Adrenal gland (tissue), 9 donors: ENCODE measurements at regions not wholly inside any gene's neighbourhood (a gene's known extent, or its start where the extent isn't known, plus 50 kb on each side); places are given as distances from the start of the nearest gene placed in this dataset.
A peak's percentile ranks its signal among the peaks of the same experiment; 100 is the strongest.

Experiments used
- DNase-seq, 7 donors: peaks; one replicate each; pipeline ENCODE4 v3.0.0-alpha.2; 2019 to 2020
- H3K27ac ChIP-seq, 5 donors: fragments of 200-600 bp; sonication (generic) in 4 of 5; 1 replicate in 3 of 5; 2 replicates in 2 of 5; pipeline versions ENCODE4 v1.5.1 to v1.8.0; 2016 to 2020; ENCODE audit warnings: mild to moderate bottlenecking in 1 of 5
- H3K27me3 ChIP-seq: fragments of 200-600 bp; 2 replicates; pipeline ENCODE4 v1.8.0; 2021
- H3K36me3 ChIP-seq, 2 donors: fragments of 200-600 bp; replicated peaks in 1 of 2; 1 replicate in 1 of 2; 2 replicates in 1 of 2; pipeline versions ENCODE4 v1.5.1 to v1.8.0; 2018 to 2022
- H3K4me1 ChIP-seq, 2 donors: fragments of 200-600 bp; replicated peaks in 1 of 2; 1 replicate in 1 of 2; 2 replicates in 1 of 2; pipeline versions ENCODE4 v1.5.1 to v1.8.0; 2018 to 2021
- H3K4me3 ChIP-seq, 4 donors: fragments of 200-600 bp; sonication (generic) in 3 of 4; one replicate each; pipeline ENCODE4 v1.5.1; 2016 to 2018
- H3K9me3 ChIP-seq, 3 donors: fragments of 200-600 bp; sonication (generic) in 1 of 3; replicated peaks in 1 of 3; 1 replicate in 2 of 3; 2 replicates in 1 of 3; pipeline versions ENCODE4 v1.5.1 to v1.8.0; 2016 to 2021
- POLR2A ChIP-seq, 2 donors: fragments of 450-650 bp; IDR thresholded peaks; one replicate each; pipeline ENCODE4 v1.6.1; 2017; ENCODE audit warnings: antibody characterized with exemption in 2 of 2, mild to moderate bottlenecking in 2 of 2, moderate library complexity in 1 of 2
- WGBS, 4 donors: extraction: QIAGEN DNeasy Blood & Tissue Kit in 2 of 4; methylation state at CpG; one replicate each; pipeline versions ENCODE4 v1.1.5 to v1.1.7; 2013 to 2017; 5-methylcytosine and 5-hydroxymethylcytosine counted together
- intact Hi-C, 2 donors: fragments of 100-400 bp; cut with DNase I; formaldehyde crosslinking; loops; one replicate each; pipeline versions ENCODE4 v1.14.1 to v1.15.0; 2022 to 2023
- TF ChIP-seq, protein P1 (sequence below), 6 experiments: fragments of 450-650 bp in 4 of 6; fragments of 200-600 bp in 2 of 6; sonication (generic) in 1 of 6; IDR thresholded peaks; 1 replicate in 5 of 6; 2 replicates in 1 of 6; pipeline versions ENCODE4 v1.5.1 to v1.8.0; 2016 to 2021; ENCODE audit warnings: antibody characterized with exemption in 6 of 6, mild to moderate bottlenecking in 2 of 6, moderate library complexity in 1 of 6
- donor health status: healthy with polysubstance abuse.
- donor health status: Bipolar disorder and iron deficiency.
- donor health status: DM: yes; HTN: yes; CAD: no.
- donor health status: DM: no; HTN: no; CAD: no.
- donor health status: DM: no; HTN: no; CAD: no.

DNA sequence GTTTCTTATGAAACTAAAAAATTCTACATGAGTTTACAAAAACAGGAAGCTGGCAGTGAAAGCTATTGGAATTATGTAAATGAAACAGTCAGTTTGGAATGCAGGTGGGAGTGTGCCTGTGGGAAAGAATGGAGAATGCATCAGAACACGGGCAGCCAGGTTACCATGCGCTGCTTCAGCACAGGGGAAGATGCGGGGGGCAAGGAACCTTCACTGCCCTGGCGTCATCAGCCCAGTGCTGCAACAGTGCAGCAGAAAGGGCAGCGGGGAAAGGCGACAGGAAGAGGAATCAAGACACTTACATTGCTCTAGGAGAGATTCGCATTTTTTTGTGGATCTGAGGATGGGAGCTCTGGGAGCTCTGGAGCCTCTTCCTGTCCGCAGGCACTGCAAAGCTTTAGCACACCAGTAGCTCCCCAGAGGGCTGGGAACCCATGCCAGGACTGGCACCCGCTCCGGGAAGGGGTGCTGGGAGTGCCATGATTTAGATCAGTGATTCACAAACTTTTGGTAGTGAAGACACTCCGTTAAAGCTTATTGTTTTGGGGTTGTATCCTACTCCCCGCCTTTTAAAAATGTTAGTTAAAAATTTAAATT, 64.1 kb upstream of the WDR26 start:
- DNase-seq = peak in 2 of 7 donors; percentile 13 to 57
- H3K4me1 ChIP-seq = peaks cover 17 to 38% of the 10 kb centered on the region in 2 donors

DNA sequence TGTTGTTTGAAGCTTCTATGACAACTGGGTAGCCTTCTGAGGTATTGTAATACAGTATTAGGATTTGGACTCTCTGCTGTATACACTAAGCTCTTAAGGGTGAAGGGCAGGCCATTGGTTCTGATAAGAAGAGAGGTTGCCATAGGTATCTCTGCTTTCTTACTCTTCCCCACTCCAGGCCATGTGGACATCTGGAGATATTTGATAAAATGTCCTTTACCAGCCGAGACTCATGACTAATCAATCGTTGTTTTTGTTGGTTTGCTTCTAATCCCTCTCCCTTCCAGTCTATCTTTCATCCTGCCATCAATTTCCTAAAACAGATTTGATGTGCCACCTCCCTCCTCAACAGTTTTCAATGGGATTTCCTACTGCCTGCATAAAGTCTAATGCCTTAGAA, 64.6 kb upstream of the WDR26 start:
- Histone ChIP-seq H3K27ac (peak overlapping the region in 4 of 5 donors; percentile 43 to 79 (median 70)), H3K9me3 (no peaks in the 10 kb centered on the region), H3K27me3 (no peaks in the 10 kb centered on the region), H3K36me3 (no peaks in the 10 kb centered on the region), H3K4me1 (peaks cover 21 to 43% of the 10 kb centered on the region in 2 donors), H3K4me3 (no peak overlapping the region)
- intact Hi-C loops = no loop called here
- WGBS, 4 donors = 49 to 65% (median 60%) methylated on average over 2 of the region's 2 CpGs
- no peak for DNase-seq
- TF ChIP-seq POLR2A (IDR thresholded peaks at IDR 0.05) = no peak
- TF ChIP-seq, protein P1, sequence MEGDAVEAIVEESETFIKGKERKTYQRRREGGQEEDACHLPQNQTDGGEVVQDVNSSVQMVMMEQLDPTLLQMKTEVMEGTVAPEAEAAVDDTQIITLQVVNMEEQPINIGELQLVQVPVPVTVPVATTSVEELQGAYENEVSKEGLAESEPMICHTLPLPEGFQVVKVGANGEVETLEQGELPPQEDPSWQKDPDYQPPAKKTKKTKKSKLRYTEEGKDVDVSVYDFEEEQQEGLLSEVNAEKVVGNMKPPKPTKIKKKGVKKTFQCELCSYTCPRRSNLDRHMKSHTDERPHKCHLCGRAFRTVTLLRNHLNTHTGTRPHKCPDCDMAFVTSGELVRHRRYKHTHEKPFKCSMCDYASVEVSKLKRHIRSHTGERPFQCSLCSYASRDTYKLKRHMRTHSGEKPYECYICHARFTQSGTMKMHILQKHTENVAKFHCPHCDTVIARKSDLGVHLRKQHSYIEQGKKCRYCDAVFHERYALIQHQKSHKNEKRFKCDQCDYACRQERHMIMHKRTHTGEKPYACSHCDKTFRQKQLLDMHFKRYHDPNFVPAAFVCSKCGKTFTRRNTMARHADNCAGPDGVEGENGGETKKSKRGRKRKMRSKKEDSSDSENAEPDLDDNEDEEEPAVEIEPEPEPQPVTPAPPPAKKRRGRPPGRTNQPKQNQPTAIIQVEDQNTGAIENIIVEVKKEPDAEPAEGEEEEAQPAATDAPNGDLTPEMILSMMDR (IDR thresholded peaks at IDR 0.05) = no peak

More for the DNA sequence above, 64.1 kb upstream of the WDR26 start:
- intact Hi-C loops = no loop called here
- peak overlapping the region; percentile 43 to 79 (median 62) for H3K27ac ChIP-seq
- no peaks in the 10 kb centered on the region for H3K27me3 ChIP-seq
- WGBS, 4 donors = 69 to 80% (median 72%) methylated on average over 12 of the region's 12 CpGs
- H3K36me3 ChIP-seq = no peaks in the 10 kb centered on the region
- no peak overlapping the region for H3K4me3 ChIP-seq
- no peaks in the 10 kb centered on the region for H3K9me3 ChIP-seq
- TF ChIP-seq POLR2A (IDR thresholded peaks at IDR 0.05) = no peak
- TF ChIP-seq, protein P1 (IDR thresholded peaks at IDR 0.05) = no peak

- intact Hi-C loops = no loop called here
- no peak overlapping the region for H3K4me3 ChIP-seq
- DNase-seq = no peak
- H3K27me3 ChIP-seq = no peaks in the 10 kb centered on the region
- H3K4me1 ChIP-seq = peaks cover 21 to 43% of the 10 kb centered on the region in 2 donors
- no peak for TF ChIP-seq POLR2A (IDR thresholded peaks at IDR 0.05)
- TF ChIP-seq, protein P1 (IDR thresholded peaks at IDR 0.05) = no peak
- no peaks in the 10 kb centered on the region for H3K36me3 ChIP-seq
- H3K9me3 ChIP-seq = no peaks in the 10 kb centered on the region
- WGBS, 4 donors = 80 to 92% (median 83%) methylated on average over 3 to 4 of the region's 4 CpGs
- no peak overlapping the region for H3K27ac ChIP-seq
Observed at GRCh38 chr1:224500796-224501195, 66.2 kb upstream of the WDR26 start.

GRCh38 chr1:224501836-224502235, 67.2 kb upstream of the WDR26 start:
- no peak overlapping the region for H3K4me3 ChIP-seq
- intact Hi-C loops = no loop called here
- H3K27ac ChIP-seq = peak overlapping the region in 1 of 5 donors; percentile 69
- H3K27me3 ChIP-seq = no peaks in the 10 kb centered on the region
- DNase-seq = no peak
- 91 to 98% (median 95%) methylated on average over 4 of the region's 4 CpGs for WGBS, 4 donors
- TF ChIP-seq POLR2A (IDR thresholded peaks at IDR 0.05) = no peak
- TF ChIP-seq, protein P1 (IDR thresholded peaks at IDR 0.05) = no peak
- H3K36me3 ChIP-seq = no peaks in the 10 kb centered on the region
- H3K4me1 ChIP-seq = peaks cover 21 to 43% of the 10 kb centered on the region in 2 donors
- no peaks in the 10 kb centered on the region for H3K9me3 ChIP-seq
